GM23248 (cell line): ENCODE measurements at regions not wholly inside any gene's neighbourhood (a gene's known extent, or its start where the extent isn't known, plus 50 kb on each side); places are given as distances from the start of the nearest gene placed in this dataset.
A peak's percentile ranks its signal among the peaks of the same experiment; 100 is the strongest.

Experiments used
- DNase-seq: peaks from one replicate; pipeline ENCODE4 v3.0.0-alpha.2; 2015
- H2AFZ ChIP-seq: fragments of 200-600 bp; sonication (generic); 2 replicates; pipeline ENCODE4 v1.6.1; 2016; ENCODE audit warnings: antibody characterized with exemption
- H3F3A ChIP-seq: fragments of 200-600 bp; sonication (generic); 2 replicates; pipeline ENCODE4 v1.6.1; 2016; ENCODE audit warnings: mild to moderate bottlenecking, antibody characterized with exemption, mixed run types; ENCODE audit not compliant: insufficient read depth
- H3K27ac ChIP-seq: fragments of 200-600 bp; sonication (generic); 2 replicates; pipeline ENCODE4 v1.5.1; 2016; ENCODE audit warnings: mild to moderate bottlenecking
- H3K27me3 ChIP-seq: fragments of 200-600 bp; sonication (generic); replicated peaks from 2 replicates; pipeline ENCODE4 v1.6.1; 2016; ENCODE audit warnings: mild to moderate bottlenecking; ENCODE audit not compliant: insufficient read depth
- H3K36me3 ChIP-seq: fragments of 200-600 bp; sonication (generic); 2 replicates; pipeline ENCODE4 v1.6.1; 2016; ENCODE audit warnings: low read depth, mild to moderate bottlenecking
- H3K4me1 ChIP-seq: fragments of 200-600 bp; sonication (generic); 2 replicates; pipeline ENCODE4 v1.6.1; 2016; ENCODE audit warnings: mild to moderate bottlenecking; ENCODE audit not compliant: insufficient read depth
- H3K4me2 ChIP-seq: fragments of 200-600 bp; sonication (generic); one replicate; pipeline ENCODE4 v1.6.1; 2016; ENCODE audit warnings: mild to moderate bottlenecking; ENCODE audit not compliant: unreplicated experiment
- H3K4me3 ChIP-seq: fragments of 200-600 bp; sonication (generic); 2 replicates; pipeline ENCODE4 v1.5.1; 2016; ENCODE audit warnings: mild to moderate bottlenecking
- H3K79me2 ChIP-seq: fragments of 200-600 bp; sonication (generic); 2 replicates; pipeline ENCODE4 v1.6.1; 2016; ENCODE audit warnings: mild to moderate bottlenecking; ENCODE audit not compliant: insufficient read depth
- H3K9ac ChIP-seq: fragments of 200-600 bp; sonication (generic); 2 replicates; pipeline ENCODE4 v1.6.1; 2016; ENCODE audit warnings: mild to moderate bottlenecking
- H3K9me2 ChIP-seq: fragments of 200-600 bp; sonication (generic); 2 replicates; pipeline ENCODE4 v1.6.1; 2016; ENCODE audit warnings: mixed run types, mild to moderate bottlenecking, moderate library complexity; ENCODE audit not compliant: insufficient read depth
- H3K9me3 ChIP-seq: fragments of 200-600 bp; sonication (generic); one replicate; pipeline ENCODE4 v1.6.1; 2017; ENCODE audit warnings: low read depth
- H4K20me1 ChIP-seq: fragments of 200-600 bp; sonication (generic); 2 replicates; pipeline ENCODE4 v1.6.0; 2016; ENCODE audit not compliant: insufficient read depth
- EZH2 ChIP-seq: fragments of 200-600 bp; sonication (generic); IDR thresholded peaks from 2 replicates; pipeline ENCODE4 v1.6.1; 2018; ENCODE audit warnings: antibody characterized with exemption, mild to moderate bottlenecking; ENCODE audit not compliant: insufficient read depth, poor library complexity, severe bottlenecking
- EZH2phosphoT487 ChIP-seq: fragments of 200-600 bp; sonication (generic); IDR thresholded peaks from 2 replicates; pipeline ENCODE4 v1.6.1; 2018; ENCODE audit warnings: antibody characterized with exemption, moderate library complexity, mild to moderate bottlenecking, low read depth; ENCODE audit not compliant: insufficient read depth
- WGBS, 2 experiments: methylation state at CpG; one replicate each; pipeline ENCODE4 v1.1.6; 2015 to 2017; ENCODE audit warnings: low lambda C conversion rate in 2 of 2, low coverage in 1 of 2; ENCODE audit errors: missing lambda C conversion rate in 2 of 2; 5-methylcytosine and 5-hydroxymethylcytosine counted together
- in situ Hi-C: fragments of 300-500 bp; cut with MboI; formaldehyde crosslinking; loops from 2 replicates; pipeline ENCODE4 v1.15.0; 2020

GRCh38 chr11:110874437-110875030, 162.3 kb upstream of the ARHGAP20 start:
- 80 to 82% methylated on average over 5 of the region's 5 CpGs for WGBS, 2 experiments
- Histone ChIP-seq H3F3A (peaks cover 8% of the 10 kb centered on the region), H3K79me2 (no peaks in the 10 kb centered on the region), H2AFZ (no peak overlapping the region), H4K20me1 (no peaks in the 10 kb centered on the region), H3K4me1 (peaks cover 6% of the 10 kb centered on the region; the same call in 1 of the 2 replicates), H3K4me3 (no peak overlapping the region), H3K27ac (no peak overlapping the region), H3K9me2 (no peaks in the 10 kb centered on the region), H3K9ac (no peak overlapping the region), H3K4me2 (no peak overlapping the region), H3K9me3 (no peaks in the 10 kb centered on the region), H3K27me3 (no peaks in the 10 kb centered on the region), H3K36me3 (no peaks in the 10 kb centered on the region)
- in situ Hi-C loops = no loop called here
- TF ChIP-seq EZH2phosphoT487 (no peak), EZH2 (no peak)
- no peak for DNase-seq

- Histone ChIP-seq H3K4me3 (no peak overlapping the region), H3F3A (peaks cover 3% of the 10 kb centered on the region), H3K9ac (no peak overlapping the region), H3K4me2 (no peak overlapping the region), H3K27ac (no peak overlapping the region), H3K9me3 (no peaks in the 10 kb centered on the region), H3K27me3 (no peaks in the 10 kb centered on the region), H4K20me1 (no peaks in the 10 kb centered on the region), H2AFZ (no peak overlapping the region; the same call in 1 of the 2 replicates), H3K79me2 (no peaks in the 10 kb centered on the region), H3K4me1 (peaks cover 4% of the 10 kb centered on the region; the same call in 1 of the 2 replicates), H3K9me2 (no peaks in the 10 kb centered on the region), H3K36me3 (no peaks in the 10 kb centered on the region)
- peak; percentile 26 for DNase-seq
- 62 to 68% methylated on average over 1 of the region's 1 CpG for WGBS, 2 experiments
- TF ChIP-seq EZH2 (no peak), EZH2phosphoT487 (no peak)
- in situ Hi-C loops = no loop called here
Measured at GRCh38 chr11:110873975-110874374, 161.7 kb upstream of the ARHGAP20 start.

GRCh38 chr11:110870816-110871522, 158.7 kb upstream of the ARHGAP20 start:
- Histone ChIP-seq H3K27me3 (no peaks in the 10 kb centered on the region), H3K79me2 (no peaks in the 10 kb centered on the region), H4K20me1 (no peaks in the 10 kb centered on the region), H3K4me3 (no peak overlapping the region), H3K9me3 (no peaks in the 10 kb centered on the region), H3K9me2 (no peaks in the 10 kb centered on the region), H3K9ac (no peak overlapping the region), H3K4me1 (no peaks in the 10 kb centered on the region), H3K27ac (no peak overlapping the region), H3K4me2 (no peak overlapping the region), H2AFZ (no peak overlapping the region), H3K36me3 (no peaks in the 10 kb centered on the region), H3F3A (no peaks in the 10 kb centered on the region)
- TF ChIP-seq EZH2phosphoT487 (no peak), EZH2 (no peak)
- in situ Hi-C loops = no loop called here
- DNase-seq = no peak
- 96 to 99% methylated on average over 5 of the region's 5 CpGs for WGBS, 2 experiments

GRCh38 chr11:110867951-110868350, 155.7 kb upstream of the ARHGAP20 start:
- H4K20me1 ChIP-seq = no peaks in the 10 kb centered on the region
- TF ChIP-seq EZH2phosphoT487 (no peak), EZH2 (no peak)
- H3K9ac ChIP-seq = no peak overlapping the region
- H3K4me1 ChIP-seq = no peaks in the 10 kb centered on the region
- H3K4me3 ChIP-seq = no peak overlapping the region
- H3F3A ChIP-seq = no peaks in the 10 kb centered on the region
- no peak overlapping the region for H3K27ac ChIP-seq
- no peak overlapping the region for H2AFZ ChIP-seq
- H3K27me3 ChIP-seq = no peaks in the 10 kb centered on the region
- WGBS, 2 experiments = 94 to 96% methylated on average over 4 of the region's 4 CpGs
- H3K4me2 ChIP-seq = no peak overlapping the region
- H3K36me3 ChIP-seq = no peaks in the 10 kb centered on the region
- no peaks in the 10 kb centered on the region for H3K9me3 ChIP-seq
- H3K79me2 ChIP-seq = no peaks in the 10 kb centered on the region
- DNase-seq = no peak
- in situ Hi-C loops = no loop called here
- H3K9me2 ChIP-seq = no peaks in the 10 kb centered on the region; the same call in 1 of the 2 replicates
